SK-N-SH (cell line): ENCODE measurements at regions not wholly inside any gene's neighbourhood (a gene's known extent, or its start where the extent isn't known, plus 50 kb on each side); places are given as distances from the start of the nearest gene placed in this dataset.

Experiments
- JUND ChIP-seq: IDR thresholded peaks from 2 replicates; pipeline ENCODE4 v1.4.0; 2012
- MEF2A ChIP-seq: IDR thresholded peaks from 2 replicates; pipeline ENCODE4 v1.4.0; 2012; ENCODE audit warnings: low read depth, borderline replicate concordance
- MXI1 ChIP-seq: IDR thresholded peaks from 2 replicates; pipeline ENCODE4 v1.6.1; 2012; ENCODE audit warnings: mild to moderate bottlenecking, low read depth, low read length, improper control_type of control experiment
- POLR2AphosphoS5 ChIP-seq: IDR thresholded peaks from 2 replicates; pipeline ENCODE4 v1.6.1; 2012; ENCODE audit warnings: low read depth, low read length
- RAD21 ChIP-seq: IDR thresholded peaks from 2 replicates; pipeline ENCODE4 v1.6.1; 2012; ENCODE audit warnings: mild to moderate bottlenecking, low read length
- RXRA ChIP-seq: IDR thresholded peaks from 2 replicates; pipeline ENCODE4 v1.4.0; 2012; ENCODE audit warnings: low read depth, mild to moderate bottlenecking, borderline replicate concordance
- SIN3A ChIP-seq: IDR thresholded peaks from 2 replicates; pipeline ENCODE4 v1.6.1; 2012; ENCODE audit warnings: low read depth, mild to moderate bottlenecking, low read length, moderate library complexity, borderline replicate concordance
- SMC3 ChIP-seq: IDR thresholded peaks from 2 replicates; pipeline ENCODE4 v1.6.1; 2012; ENCODE audit warnings: low read depth, low read length, improper control_type of control experiment
- TAF1 ChIP-seq: IDR thresholded peaks from 2 replicates; pipeline ENCODE4 v1.6.1; 2012; ENCODE audit warnings: low read depth, mild to moderate bottlenecking, low read length, moderate library complexity, borderline replicate concordance
- YY1 ChIP-seq: IDR thresholded peaks from 2 replicates; pipeline ENCODE4 v1.4.0; 2012; ENCODE audit warnings: low read depth, mild to moderate bottlenecking
- TF ChIP-seq, protein P1 (sequence below): fragments of 200-600 bp; sonication (generic); IDR thresholded peaks from 2 replicates; pipeline ENCODE4 v1.6.1; 2017; ENCODE audit warnings: antibody characterized with exemption, mild to moderate bottlenecking, moderate library complexity
- TF ChIP-seq, protein P2 (sequence below): fragments of 150-350 bp; IDR thresholded peaks from 2 replicates; pipeline ENCODE4 v1.6.1; 2016; ENCODE audit warnings: mild to moderate bottlenecking, low read depth, low read length
- TF ChIP-seq, protein P3 (sequence below): IDR thresholded peaks from 2 replicates; pipeline ENCODE4 v1.6.1; 2012; ENCODE audit warnings: mild to moderate bottlenecking, low read depth, low read length, moderate library complexity
- TF ChIP-seq, protein P4 (sequence below): IDR thresholded peaks from 2 replicates; pipeline ENCODE4 v1.4.0; 2012; ENCODE audit warnings: low read depth

DNA sequence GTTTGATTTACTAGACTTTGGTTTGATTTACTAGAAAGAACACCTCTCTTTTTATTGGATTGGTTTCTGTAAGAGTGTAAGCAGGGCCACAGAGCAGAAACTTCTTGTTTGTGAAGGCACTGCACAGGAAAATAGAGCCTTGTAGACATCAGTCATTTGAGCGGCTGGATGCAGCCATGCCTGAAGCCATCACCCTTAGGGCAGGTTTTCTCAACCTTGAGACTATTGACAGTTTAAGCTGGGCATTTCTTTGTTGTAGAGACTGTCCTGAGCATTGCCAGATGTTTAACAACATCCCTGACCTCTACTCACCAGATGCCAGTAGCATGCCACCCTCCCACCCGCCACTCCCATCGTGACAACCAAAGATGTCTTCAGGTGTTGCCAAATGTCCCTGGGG, 130.2 kb upstream of the SULF2 start:
- TF ChIP-seq, protein P1, sequence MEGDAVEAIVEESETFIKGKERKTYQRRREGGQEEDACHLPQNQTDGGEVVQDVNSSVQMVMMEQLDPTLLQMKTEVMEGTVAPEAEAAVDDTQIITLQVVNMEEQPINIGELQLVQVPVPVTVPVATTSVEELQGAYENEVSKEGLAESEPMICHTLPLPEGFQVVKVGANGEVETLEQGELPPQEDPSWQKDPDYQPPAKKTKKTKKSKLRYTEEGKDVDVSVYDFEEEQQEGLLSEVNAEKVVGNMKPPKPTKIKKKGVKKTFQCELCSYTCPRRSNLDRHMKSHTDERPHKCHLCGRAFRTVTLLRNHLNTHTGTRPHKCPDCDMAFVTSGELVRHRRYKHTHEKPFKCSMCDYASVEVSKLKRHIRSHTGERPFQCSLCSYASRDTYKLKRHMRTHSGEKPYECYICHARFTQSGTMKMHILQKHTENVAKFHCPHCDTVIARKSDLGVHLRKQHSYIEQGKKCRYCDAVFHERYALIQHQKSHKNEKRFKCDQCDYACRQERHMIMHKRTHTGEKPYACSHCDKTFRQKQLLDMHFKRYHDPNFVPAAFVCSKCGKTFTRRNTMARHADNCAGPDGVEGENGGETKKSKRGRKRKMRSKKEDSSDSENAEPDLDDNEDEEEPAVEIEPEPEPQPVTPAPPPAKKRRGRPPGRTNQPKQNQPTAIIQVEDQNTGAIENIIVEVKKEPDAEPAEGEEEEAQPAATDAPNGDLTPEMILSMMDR = no peak
- TF ChIP-seq SMC3 = no peak
- no peak for TF ChIP-seq POLR2AphosphoS5
- TF ChIP-seq JUND = no peak
- TF ChIP-seq, protein P2, sequence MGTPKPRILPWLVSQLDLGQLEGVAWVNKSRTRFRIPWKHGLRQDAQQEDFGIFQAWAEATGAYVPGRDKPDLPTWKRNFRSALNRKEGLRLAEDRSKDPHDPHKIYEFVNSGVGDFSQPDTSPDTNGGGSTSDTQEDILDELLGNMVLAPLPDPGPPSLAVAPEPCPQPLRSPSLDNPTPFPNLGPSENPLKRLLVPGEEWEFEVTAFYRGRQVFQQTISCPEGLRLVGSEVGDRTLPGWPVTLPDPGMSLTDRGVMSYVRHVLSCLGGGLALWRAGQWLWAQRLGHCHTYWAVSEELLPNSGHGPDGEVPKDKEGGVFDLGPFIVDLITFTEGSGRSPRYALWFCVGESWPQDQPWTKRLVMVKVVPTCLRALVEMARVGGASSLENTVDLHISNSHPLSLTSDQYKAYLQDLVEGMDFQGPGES = no peak
- no peak for TF ChIP-seq TAF1
- no peak for TF ChIP-seq YY1
- no peak for TF ChIP-seq MXI1
- no peak for TF ChIP-seq RAD21
- no peak for TF ChIP-seq MEF2A
- TF ChIP-seq, protein P3, sequence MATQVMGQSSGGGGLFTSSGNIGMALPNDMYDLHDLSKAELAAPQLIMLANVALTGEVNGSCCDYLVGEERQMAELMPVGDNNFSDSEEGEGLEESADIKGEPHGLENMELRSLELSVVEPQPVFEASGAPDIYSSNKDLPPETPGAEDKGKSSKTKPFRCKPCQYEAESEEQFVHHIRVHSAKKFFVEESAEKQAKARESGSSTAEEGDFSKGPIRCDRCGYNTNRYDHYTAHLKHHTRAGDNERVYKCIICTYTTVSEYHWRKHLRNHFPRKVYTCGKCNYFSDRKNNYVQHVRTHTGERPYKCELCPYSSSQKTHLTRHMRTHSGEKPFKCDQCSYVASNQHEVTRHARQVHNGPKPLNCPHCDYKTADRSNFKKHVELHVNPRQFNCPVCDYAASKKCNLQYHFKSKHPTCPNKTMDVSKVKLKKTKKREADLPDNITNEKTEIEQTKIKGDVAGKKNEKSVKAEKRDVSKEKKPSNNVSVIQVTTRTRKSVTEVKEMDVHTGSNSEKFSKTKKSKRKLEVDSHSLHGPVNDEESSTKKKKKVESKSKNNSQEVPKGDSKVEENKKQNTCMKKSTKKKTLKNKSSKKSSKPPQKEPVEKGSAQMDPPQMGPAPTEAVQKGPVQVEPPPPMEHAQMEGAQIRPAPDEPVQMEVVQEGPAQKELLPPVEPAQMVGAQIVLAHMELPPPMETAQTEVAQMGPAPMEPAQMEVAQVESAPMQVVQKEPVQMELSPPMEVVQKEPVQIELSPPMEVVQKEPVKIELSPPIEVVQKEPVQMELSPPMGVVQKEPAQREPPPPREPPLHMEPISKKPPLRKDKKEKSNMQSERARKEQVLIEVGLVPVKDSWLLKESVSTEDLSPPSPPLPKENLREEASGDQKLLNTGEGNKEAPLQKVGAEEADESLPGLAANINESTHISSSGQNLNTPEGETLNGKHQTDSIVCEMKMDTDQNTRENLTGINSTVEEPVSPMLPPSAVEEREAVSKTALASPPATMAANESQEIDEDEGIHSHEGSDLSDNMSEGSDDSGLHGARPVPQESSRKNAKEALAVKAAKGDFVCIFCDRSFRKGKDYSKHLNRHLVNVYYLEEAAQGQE = no peak
- no peak for TF ChIP-seq SIN3A
- TF ChIP-seq, protein P4, sequence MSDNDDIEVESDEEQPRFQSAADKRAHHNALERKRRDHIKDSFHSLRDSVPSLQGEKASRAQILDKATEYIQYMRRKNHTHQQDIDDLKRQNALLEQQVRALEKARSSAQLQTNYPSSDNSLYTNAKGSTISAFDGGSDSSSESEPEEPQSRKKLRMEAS = no peak
- no peak for TF ChIP-seq RXRA
